HFF-Myc (cell line): ENCODE measurements at regions not wholly inside any gene's neighbourhood (a gene's known extent, or its start where the extent isn't known, plus 50 kb on each side); places are given as distances from the start of the nearest gene placed in this dataset.
"Not testable (repeated sequence)": the region's sequence is repeated elsewhere in the genome, so short reads cannot be mapped to it uniquely, and the experiment has no call there.

Source experiments
- DNase-seq: peaks from one replicate; pipeline ENCODE4 v3.0.0-alpha.2; 2011; ENCODE audit warnings: low read depth; ENCODE audit errors: extremely low read depth
- H3K4me3 ChIP-seq: replicated peaks from 2 replicates; pipeline ENCODE4 v1.5.1; 2011; ENCODE audit warnings: low read depth, mild to moderate bottlenecking, control low read depth, low read length
- CTCF ChIP-seq: IDR thresholded peaks from 2 replicates; pipeline ENCODE4 v1.5.1; 2012; ENCODE audit warnings: mild to moderate bottlenecking, low read depth, low read length, control low read depth; ENCODE audit errors: missing control alignments

GRCh38 chr5:32951878-32952277 lies 240.8 kb downstream of the NPR3 start:
- no peak for TF ChIP-seq CTCF
- no peak for DNase-seq

GRCh38 chr5:32952421-32952820 lies 241.3 kb downstream of the NPR3 start:
- H3K4me3 ChIP-seq, DNase-seq: not testable (repeated sequence)

More at GRCh38 chr5:32951878-32952277, 240.8 kb downstream of the NPR3 start:
- no peak overlapping the region for H3K4me3 ChIP-seq

- TF ChIP-seq CTCF: no peak
- no peak overlapping the region for H3K4me3 ChIP-seq
- no peak for DNase-seq
These were observed 242.6 kb downstream of the NPR3 start for GRCh38 chr5:32953694-32954093.

GRCh38 chr5:32955814-32956213 lies 244.7 kb downstream of the NPR3 start:
- H3K4me3 ChIP-seq: no peak overlapping the region
- TF ChIP-seq CTCF: no peak
- DNase-seq: no peak

GRCh38 chr5:32960340-32961058 lies 249.4 kb downstream of the NPR3 start:
- H3K4me3 ChIP-seq: no peak overlapping the region
- DNase-seq: no peak
- no peak for TF ChIP-seq CTCF

GRCh38 chr5:32961059-32961415 lies 249.9 kb downstream of the NPR3 start:
- no peak for DNase-seq
- TF ChIP-seq CTCF: no peak
- no peak overlapping the region for H3K4me3 ChIP-seq

GRCh38 chr5:32964261-32964660 lies 253.1 kb downstream of the NPR3 start:
- TF ChIP-seq CTCF: no peak
- H3K4me3 ChIP-seq: no peak overlapping the region
- no peak for DNase-seq
